Esophagus squamous epithelium (tissue), 4 donors: ENCODE measurements at regions not wholly inside any gene's neighbourhood (a gene's known extent, or its start where the extent isn't known, plus 50 kb on each side); places are given as distances from the start of the nearest gene placed in this dataset.

Experiments used
- POLR2A ChIP-seq, 4 donors: fragments of 450-650 bp; IDR thresholded peaks; one replicate each; pipeline ENCODE4 v1.6.1; 2017; ENCODE audit warnings: antibody characterized with exemption in 4 of 4, mild to moderate bottlenecking in 4 of 4, moderate library complexity in 3 of 4
- TF ChIP-seq, protein P1 (sequence below), 6 experiments: fragments of 450-650 bp in 4 of 6; fragments of 200-600 bp in 2 of 6; sonication (generic) in 2 of 6; IDR thresholded peaks; one replicate each; pipeline ENCODE4 v1.5.1; 2016 to 2019; ENCODE audit warnings: antibody characterized with exemption in 6 of 6, mild to moderate bottlenecking in 4 of 6, moderate library complexity in 4 of 6

DNA sequence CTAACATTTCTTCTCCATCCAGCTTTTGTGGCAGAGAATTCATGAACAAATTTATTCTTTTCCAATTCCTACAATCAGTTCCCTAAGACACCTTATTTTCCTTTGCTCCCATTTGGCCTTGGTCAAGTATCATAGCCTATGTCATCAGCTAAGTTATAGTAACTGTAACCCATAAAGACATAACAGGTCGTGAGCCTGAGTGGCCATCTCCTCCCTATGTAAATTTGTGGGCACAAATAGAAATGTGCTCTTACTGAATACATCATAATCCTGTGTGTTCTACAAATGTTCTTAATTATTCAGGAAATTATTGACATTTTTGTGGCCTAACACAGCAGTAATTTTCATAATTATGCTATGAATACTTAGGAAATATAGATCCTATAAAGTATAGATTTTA is 108.9 kb upstream of the ZNF717 start:
- TF ChIP-seq, protein P1, sequence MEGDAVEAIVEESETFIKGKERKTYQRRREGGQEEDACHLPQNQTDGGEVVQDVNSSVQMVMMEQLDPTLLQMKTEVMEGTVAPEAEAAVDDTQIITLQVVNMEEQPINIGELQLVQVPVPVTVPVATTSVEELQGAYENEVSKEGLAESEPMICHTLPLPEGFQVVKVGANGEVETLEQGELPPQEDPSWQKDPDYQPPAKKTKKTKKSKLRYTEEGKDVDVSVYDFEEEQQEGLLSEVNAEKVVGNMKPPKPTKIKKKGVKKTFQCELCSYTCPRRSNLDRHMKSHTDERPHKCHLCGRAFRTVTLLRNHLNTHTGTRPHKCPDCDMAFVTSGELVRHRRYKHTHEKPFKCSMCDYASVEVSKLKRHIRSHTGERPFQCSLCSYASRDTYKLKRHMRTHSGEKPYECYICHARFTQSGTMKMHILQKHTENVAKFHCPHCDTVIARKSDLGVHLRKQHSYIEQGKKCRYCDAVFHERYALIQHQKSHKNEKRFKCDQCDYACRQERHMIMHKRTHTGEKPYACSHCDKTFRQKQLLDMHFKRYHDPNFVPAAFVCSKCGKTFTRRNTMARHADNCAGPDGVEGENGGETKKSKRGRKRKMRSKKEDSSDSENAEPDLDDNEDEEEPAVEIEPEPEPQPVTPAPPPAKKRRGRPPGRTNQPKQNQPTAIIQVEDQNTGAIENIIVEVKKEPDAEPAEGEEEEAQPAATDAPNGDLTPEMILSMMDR (IDR thresholded peaks at IDR 0.05), result no peak
- TF ChIP-seq POLR2A (IDR thresholded peaks at IDR 0.05), result no peak
